ENCODE measurements at regions not wholly inside any gene's neighbourhood (a gene's known extent, or its start where the extent isn't known, plus 50 kb on each side); places are given as distances from the start of the nearest gene placed in this dataset.

GRCh38 chr5:135657536-135658305 is 78.9 kb upstream of the CXCL14 start:
- no peak for DNase-seq

- no peak for DNase-seq
Measured at GRCh38 chr5:135655468-135655815, 76.7 kb upstream of the CXCL14 start.

- no peak for DNase-seq
Measured at GRCh38 chr5:135654761-135655467, 76.1 kb upstream of the CXCL14 start.

- DNase-seq = no peak
Measured at GRCh38 chr5:135651156-135651555, 72.4 kb upstream of the CXCL14 start.

- no peak for DNase-seq
Measured at GRCh38 chr5:135650081-135650480, 71.3 kb upstream of the CXCL14 start.

- DNase-seq = no peak
Measured at GRCh38 chr5:135649435-135649834, 70.6 kb upstream of the CXCL14 start.

GRCh38 chr5:135648116-135648515 is 69.3 kb upstream of the CXCL14 start:
- DNase-seq = no peak

GRCh38 chr5:135645336-135646180 is 66.8 kb upstream of the CXCL14 start:
- no peak for DNase-seq

- no peak for DNase-seq
Measured at GRCh38 chr5:135644816-135645215, 66.0 kb upstream of the CXCL14 start.

- no peak for DNase-seq
Measured at GRCh38 chr5:135643881-135644766, 65.3 kb upstream of the CXCL14 start.

- DNase-seq = no peak
Measured at GRCh38 chr5:135642934-135643333, 64.1 kb upstream of the CXCL14 start.

- DNase-seq = peak; percentile 4
Measured at GRCh38 chr5:135642488-135642870, 63.7 kb upstream of the CXCL14 start.

GRCh38 chr5:135641734-135642487 is 63.1 kb upstream of the CXCL14 start:
- DNase-seq = no peak

GRCh38 chr5:135641319-135641718 is 62.5 kb upstream of the CXCL14 start:
- no peak for DNase-seq

- no peak for DNase-seq
Measured at GRCh38 chr5:135635451-135635850, 56.7 kb upstream of the CXCL14 start.

- DNase-seq = no peak
Measured at GRCh38 chr5:135632798-135633197, 54.0 kb upstream of the CXCL14 start.

GRCh38 chr5:135631391-135631790 is 52.6 kb upstream of the CXCL14 start:
- DNase-seq = no peak

GRCh38 chr5:135629666-135630065 is 50.9 kb upstream of the CXCL14 start:
- no peak for DNase-seq

GRCh38 chr5:135628771-135629563 is 50.2 kb upstream of the CXCL14 start:
- DNase-seq = no peak
